ENCODE measurements at regions not wholly inside any gene's neighbourhood (a gene's known extent, or its start where the extent isn't known, plus 50 kb on each side); places are given as distances from the start of the nearest gene placed in this dataset.

DNA sequence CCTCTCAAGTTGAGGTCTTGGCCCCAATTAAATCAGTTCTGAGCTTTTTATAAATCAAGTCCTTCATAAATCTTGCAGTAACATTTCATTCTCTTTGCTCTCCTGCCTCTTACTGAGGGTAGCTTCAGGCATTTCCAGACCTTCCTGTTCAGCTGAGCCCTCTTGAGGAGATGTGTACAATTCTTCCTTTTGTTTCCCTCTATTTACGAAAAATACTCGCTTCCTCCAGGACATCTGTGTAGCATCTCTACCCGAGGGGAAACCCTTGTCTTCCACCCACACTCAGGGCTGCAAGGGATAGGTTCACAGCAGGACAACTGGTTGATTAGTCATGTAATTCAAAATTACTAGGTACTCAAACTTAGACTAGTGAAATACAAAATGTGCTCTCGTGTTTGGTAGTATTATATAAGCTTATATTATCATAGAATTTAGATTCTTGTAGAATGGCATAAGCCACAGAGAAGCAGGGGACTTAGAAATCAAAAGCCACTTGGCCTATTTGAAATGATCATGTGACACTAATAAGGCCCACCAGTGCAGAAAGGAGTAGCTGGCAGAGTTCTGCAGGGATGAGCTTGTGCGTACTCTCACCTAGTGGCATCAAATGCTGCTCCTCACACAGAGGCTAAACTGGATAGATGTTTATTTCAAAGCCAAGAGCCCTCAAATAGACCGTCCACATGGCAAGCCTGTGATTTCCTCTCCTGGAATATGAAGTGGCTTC, 126.7 kb downstream of the GDAP2 start:
- TF ChIP-seq CTCF (IDR thresholded peaks at IDR 0.05), result no peak
- no peak for TF ChIP-seq ZSCAN18 (CRISPR knock-in tag; IDR thresholded peaks at IDR 0.05)
- TF ChIP-seq FOXP1 (CRISPR knock-in tag; IDR thresholded peaks at IDR 0.05; ENCODE audit: borderline replicate concordance), result no peak
- TF ChIP-seq, protein P1, sequence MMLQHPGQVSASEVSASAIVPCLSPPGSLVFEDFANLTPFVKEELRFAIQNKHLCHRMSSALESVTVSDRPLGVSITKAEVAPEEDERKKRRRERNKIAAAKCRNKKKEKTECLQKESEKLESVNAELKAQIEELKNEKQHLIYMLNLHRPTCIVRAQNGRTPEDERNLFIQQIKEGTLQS (CRISPR knock-in tag; conservative IDR thresholded peaks at IDR 0.05), result no peak
- TF ChIP-seq MAX (CRISPR knock-in tag; IDR thresholded peaks at IDR 0.05), result no peak
- TF ChIP-seq RELA (CRISPR knock-in tag; IDR thresholded peaks at IDR 0.05; ENCODE audit: borderline replicate concordance), result no peak
- no peak for TF ChIP-seq CBFB (CRISPR knock-in tag; IDR thresholded peaks at IDR 0.05; ENCODE audit: low read depth)
- TF ChIP-seq, protein P2, sequence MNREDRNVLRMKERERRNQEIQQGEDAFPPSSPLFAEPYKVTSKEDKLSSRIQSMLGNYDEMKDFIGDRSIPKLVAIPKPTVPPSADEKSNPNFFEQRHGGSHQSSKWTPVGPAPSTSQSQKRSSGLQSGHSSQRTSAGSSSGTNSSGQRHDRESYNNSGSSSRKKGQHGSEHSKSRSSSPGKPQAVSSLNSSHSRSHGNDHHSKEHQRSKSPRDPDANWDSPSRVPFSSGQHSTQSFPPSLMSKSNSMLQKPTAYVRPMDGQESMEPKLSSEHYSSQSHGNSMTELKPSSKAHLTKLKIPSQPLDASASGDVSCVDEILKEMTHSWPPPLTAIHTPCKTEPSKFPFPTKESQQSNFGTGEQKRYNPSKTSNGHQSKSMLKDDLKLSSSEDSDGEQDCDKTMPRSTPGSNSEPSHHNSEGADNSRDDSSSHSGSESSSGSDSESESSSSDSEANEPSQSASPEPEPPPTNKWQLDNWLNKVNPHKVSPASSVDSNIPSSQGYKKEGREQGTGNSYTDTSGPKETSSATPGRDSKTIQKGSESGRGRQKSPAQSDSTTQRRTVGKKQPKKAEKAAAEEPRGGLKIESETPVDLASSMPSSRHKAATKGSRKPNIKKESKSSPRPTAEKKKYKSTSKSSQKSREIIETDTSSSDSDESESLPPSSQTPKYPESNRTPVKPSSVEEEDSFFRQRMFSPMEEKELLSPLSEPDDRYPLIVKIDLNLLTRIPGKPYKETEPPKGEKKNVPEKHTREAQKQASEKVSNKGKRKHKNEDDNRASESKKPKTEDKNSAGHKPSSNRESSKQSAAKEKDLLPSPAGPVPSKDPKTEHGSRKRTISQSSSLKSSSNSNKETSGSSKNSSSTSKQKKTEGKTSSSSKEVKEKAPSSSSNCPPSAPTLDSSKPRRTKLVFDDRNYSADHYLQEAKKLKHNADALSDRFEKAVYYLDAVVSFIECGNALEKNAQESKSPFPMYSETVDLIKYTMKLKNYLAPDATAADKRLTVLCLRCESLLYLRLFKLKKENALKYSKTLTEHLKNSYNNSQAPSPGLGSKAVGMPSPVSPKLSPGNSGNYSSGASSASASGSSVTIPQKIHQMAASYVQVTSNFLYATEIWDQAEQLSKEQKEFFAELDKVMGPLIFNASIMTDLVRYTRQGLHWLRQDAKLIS (CRISPR knock-in tag; IDR thresholded peaks at IDR 0.05; ENCODE audit: borderline replicate concordance), result no peak
- no peak for TF ChIP-seq IRF1 (CRISPR knock-in tag; IDR thresholded peaks at IDR 0.05)
- TF ChIP-seq ZNF121 (CRISPR knock-in tag; IDR thresholded peaks at IDR 0.05), result no peak
- no peak for TF ChIP-seq HMGA2 (CRISPR knock-in tag; IDR thresholded peaks at IDR 0.05)
- no peak for TF ChIP-seq ESRRA (CRISPR knock-in tag; IDR thresholded peaks at IDR 0.05; ENCODE audit: borderline replicate concordance)
- no peak for TF ChIP-seq CREM (CRISPR knock-in tag; IDR thresholded peaks at IDR 0.05)
- TF ChIP-seq JUN (CRISPR knock-in tag; IDR thresholded peaks at IDR 0.05), result no peak

All from WTC11 (cell line).